CD1c-positive myeloid dendritic cell (primary cell): ENCODE measurements at regions not wholly inside any gene's neighbourhood (a gene's known extent, or its start where the extent isn't known, plus 50 kb on each side); places are given as distances from the start of the nearest gene placed in this dataset.
"Not testable (repeated sequence)": the region's sequence is repeated elsewhere in the genome, so short reads cannot be mapped to it uniquely, and the experiment has no call there.

ENCODE experiments used
- DNase-seq: peaks from one replicate; pipeline ENCODE4 v3.0.0-alpha.2; 2016; ENCODE audit errors: extremely low spot score

DNA sequence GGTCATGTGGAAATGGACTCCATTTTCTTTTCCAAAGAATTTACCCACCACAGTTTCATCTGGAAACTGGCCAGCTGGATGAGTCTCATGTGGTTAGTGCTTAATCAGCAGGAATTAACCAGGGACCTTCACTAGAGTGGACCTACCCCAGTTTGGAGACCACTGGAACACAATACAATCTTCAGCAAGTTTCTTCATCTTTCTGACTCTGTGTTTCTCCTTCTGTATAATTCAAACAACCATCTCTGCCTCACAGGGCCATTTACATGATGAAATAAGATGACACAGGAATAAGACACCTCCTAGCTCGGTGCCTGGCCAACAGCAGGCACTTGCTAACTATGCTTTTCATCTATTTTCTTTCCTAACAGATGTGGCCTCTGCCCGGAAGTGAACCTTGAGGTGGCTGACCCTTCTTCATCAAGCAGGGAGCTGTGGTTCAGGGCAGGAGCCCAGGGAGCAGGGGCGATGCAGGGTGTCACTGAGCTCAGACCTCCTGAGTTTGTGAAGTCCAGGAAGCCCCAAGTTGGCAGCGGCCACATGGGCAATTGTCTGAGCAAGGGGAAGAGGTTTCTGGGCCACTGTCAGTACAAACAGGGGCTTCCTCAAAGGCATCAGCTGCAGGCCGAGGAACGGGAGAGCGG, 98.8 kb downstream of the SOD2 start:
- no peak for DNase-seq

DNA sequence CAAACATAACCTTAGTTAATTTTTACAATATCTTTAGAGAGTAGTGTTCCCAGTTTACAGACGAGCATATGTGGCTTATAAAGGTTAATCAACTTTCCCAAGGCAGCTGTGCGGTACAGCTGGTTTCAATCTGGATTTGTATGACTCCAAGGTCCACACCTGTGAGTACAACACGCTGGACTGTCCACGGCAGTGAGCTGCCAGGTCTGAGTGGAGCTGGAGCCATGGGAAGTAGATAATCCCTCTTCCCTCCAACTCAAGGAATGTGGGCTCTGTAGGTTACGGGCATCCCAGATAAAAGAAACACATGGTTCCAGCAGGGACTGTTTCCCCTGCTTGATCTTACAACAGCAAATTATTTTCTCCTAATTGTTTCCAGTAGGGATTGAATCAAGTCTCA, 102.2 kb downstream of the SOD2 start:
- no peak for DNase-seq

DNA sequence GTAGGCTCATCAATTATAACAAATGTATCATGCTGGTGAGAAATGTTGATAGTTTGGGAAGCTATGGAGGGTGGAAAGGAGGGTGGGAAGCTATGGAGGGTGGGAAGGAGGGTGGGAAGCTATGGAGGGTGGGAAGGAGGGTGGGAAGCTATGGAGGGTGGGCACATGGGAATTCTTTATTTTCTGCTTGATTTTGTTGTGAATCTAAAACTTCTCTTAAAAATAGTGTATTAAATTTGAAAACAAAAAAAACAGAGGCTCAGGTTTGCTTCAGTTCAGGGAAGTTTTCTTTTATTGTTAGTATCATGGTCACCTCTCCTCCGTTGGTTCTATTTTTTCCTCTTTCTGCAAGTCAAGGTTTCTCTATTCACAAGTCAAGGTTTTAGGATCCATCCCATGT, 106.4 kb downstream of the SOD2 start:
- no peak for DNase-seq

DNA sequence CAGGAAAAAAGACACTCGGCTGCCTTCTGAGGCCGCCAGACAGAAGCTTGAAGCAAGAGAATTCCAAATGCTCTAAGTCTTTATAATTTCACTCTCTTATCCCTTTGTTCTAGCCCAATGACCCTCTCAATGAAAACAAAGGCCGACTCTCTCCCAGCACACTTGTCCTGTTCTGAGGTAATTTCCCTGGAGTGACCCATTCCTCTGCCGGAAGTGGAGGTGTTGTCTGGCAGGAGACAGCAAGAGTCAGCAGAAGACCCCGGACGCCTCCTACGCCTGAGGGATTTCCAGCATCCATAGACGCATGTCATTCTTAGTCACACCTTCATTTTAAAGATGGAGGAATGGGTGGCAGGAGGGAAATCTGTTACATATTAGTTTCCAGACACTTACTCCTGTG, 110.3 kb downstream of the SOD2 start:
- no peak for DNase-seq

DNA sequence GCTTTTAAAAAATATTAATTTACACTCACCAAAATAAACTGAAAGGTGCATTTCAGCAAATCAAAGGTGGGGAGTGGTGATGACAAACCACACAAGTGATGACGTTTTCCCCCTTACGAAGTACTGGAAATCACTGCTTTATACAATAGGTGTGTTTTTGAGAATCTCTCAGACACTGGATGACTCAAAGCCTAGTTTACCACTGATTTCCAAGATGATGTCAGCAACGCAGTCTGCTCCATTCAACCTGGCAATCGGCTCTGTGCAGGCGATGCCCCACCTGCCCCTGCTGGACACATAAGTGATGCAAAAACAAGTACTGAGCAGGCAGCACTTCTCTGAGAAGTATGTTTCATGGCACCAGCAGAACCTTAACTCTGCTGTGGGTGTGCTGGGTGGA, 114.4 kb downstream of the SOD2 start:
- no peak for DNase-seq

DNA sequence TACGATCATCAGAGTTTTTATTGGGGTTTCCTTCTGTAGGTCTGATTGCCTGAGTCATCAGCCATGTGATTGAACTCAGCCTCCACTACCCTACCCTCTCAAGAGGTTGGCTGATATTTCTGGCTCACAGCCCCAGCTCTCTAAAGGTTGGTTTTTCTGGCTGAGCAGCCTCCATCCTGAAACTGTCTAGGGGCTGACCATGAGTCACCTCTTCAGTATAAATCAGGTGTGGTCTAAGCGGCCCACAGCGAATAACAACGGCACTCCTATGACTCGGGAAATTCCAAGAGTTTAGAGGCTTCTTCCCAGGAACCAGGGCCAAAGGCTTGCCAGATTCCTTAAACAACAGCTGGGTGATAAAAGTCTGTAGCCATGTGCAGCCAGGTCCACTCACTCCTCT, 115.5 kb downstream of the SOD2 start:
- DNase-seq: no peak

DNA sequence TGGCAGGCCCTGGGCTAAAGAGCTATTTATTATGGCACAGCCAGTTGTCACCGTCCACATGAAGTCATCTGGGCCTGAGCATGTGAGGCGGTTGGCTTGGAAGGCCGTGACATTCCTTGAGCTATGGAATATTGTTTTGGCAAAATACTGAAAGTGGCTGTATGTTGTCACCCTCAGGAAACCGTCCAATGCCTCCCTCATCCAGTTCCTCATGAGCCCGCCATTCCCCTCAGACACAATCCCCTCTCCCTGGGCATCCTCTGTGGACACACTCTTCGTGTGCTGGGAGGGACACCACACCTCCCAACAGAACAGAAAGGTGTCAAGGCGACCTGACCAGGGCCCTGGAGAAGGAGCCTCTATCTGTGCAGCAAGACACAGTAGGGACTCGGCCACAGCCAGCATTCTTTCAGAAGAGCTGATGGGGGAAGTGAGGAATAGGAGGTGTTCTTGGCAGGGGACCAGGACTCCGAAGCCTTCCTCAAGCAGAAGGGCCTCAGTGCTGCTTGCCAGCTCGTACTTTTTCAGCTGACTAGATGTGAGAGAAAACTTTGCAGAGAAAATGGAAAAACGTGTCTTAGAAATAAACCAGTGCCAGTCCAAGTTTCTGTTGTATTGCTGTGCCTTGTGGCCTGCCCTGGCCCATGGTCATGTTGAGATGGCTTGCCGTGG, 120.5 kb downstream of the SOD2 start:
- DNase-seq: no peak

DNA sequence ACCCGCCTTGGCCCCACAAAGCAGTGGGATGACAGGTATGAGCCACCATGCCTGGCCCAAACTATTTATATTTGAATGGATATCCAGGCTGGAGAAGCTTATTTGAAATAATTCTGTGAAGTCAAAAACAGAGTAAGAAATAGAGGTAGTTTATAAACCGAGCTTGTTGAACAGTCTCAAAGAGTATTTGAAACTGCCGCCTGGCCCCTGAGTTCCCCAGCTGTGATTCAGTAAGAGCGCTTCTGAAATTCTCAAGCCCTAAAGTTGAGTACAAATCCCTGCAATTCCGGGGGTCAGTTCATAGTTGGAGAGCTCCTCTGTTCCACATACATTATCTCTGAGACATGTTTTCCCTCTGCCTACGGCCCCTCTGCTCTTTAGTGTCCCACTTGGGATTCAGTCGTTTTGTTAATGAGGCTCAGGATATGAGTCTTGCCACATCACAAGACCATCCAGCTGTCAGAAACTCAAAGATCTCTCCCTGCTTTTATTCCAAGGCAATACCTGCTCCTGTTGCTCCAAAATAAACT, 127.8 kb downstream of the SOD2 start:
- no peak for DNase-seq

DNA sequence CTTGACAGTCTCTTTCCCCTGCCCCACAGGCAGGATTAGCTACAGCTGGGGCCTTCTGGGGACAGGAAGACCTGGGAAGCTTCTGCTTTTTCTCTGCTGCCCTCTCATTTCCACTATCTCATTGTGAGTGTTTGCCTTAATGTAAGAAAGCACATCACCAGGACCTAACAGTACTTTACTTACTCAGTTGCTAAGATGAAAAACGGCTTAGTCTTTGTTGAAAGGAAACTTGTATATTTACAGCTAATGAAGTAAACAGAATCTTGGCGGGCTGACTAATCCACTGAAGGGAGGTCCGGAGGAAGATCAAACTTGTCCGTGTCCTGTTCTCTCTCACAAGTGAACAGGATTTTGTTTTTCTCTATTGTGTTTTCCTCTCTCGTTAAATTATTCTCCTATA, 128.6 kb downstream of the SOD2 start:
- DNase-seq: no peak

DNA sequence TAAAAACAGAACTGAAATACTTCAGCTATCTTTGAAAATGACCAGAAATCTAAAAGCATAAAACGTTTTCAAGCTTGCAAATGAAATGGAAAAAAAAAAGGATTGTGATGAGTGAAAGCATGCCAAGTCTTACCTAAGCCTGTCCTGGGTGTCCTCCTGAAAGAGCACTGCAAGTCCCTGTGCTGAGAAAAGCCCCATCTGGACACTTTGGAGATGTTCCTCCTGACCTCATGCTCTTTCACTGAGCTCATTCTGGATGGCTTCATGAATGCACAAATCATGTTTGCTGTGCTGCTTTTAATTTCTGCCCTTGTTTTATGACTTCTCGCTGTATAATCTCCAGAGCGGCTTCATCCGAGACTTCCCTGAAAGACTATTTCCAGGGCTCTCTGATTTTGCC, 136.0 kb downstream of the SOD2 start:
- DNase-seq: no peak

DNA sequence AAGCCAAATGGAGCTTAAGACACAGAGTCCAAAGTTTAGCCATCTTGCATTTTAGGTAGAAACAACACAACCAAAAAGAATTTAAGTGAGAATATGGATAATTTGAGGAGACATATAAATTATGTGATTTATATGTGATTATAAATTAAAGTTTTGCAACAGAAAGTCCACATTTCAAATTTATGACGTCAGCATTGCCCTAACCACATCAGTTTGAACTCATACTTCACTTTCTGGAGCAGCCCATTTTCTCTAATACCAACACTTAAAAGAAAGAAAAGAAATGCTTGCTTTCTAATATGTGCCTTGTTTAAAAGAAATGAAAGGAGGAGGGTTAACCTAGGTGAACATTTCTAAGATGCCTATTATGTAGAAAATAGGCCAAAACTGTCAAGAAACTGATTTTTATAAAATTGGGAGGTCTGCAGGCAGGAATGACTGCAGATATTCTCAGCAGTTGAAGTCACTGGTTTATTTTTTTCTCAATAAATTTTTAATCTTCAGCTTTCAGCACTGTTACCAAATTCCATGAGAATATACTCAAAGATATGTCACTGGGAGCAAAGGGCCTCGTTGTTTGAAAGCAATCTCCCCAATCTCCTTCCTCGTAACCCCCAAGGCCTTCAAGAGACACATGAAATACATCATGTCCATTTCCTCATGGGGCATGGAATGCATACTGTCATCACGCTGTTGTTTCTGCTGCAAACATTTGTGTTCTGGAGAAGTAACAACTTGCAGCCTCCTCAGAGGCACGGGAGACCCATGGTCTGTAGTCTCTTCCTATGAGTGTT, 137.8 kb downstream of the SOD2 start:
- no peak for DNase-seq

DNA sequence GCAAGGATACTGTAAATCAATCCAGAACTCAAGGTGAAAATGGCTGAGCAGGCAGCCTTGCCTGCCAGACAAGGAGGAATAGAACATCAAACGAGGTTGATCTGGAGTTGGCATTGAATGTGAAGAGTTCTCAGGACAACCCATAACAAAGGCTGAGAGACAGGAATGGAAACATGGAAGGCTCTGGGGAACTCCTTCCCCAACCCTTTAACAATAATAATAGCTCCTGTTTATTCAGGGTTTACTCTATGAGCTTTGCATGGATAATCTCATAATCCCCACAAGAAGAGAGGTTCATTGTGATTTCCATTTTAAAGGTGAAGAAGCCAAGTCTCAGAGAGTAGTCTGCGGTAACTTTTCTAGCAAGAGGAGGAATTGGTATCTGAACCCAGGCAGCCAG, 151.7 kb downstream of the SOD2 start:
- DNase-seq: no peak

DNA sequence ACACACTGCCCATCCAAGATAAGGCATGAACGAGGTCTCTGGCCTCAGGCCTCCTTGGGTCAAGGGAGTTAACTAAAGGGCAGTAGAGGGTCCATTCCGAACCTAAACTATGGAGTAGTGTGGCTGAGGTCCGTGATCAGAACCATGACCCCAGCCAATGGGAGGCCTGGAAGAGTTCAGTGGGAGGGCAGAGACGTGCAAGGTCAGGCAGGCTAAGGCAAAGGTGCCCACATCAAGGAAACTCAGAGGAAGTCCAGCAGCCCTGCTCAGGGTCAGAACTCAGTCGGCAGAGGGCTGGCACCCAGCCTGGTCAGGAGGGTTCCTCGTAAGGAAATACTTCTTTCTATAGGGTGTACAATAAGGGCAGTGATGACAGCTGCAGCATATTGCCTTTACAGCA, 152.2 kb downstream of the SOD2 start:
- DNase-seq: no peak

DNA sequence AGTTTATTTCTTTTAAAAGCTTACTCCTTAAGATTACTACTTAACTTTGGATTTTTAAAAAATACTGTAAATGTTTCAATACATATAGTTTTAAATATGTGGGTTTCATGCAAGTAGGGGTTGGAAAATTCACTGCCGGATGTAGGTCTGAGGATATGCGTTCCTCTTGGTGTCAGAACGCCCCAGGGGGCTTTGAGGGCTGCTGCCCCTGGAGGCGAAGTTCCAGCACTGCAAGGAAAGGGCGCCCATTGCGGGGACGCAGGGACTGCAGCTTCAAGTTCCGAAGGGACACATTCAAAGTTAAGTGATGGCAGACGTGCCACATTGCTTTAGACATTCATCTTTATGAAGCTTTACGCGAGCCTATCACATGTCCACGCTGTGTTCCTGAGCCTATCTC, 152.9 kb downstream of the SOD2 start:
- no peak for DNase-seq

DNA sequence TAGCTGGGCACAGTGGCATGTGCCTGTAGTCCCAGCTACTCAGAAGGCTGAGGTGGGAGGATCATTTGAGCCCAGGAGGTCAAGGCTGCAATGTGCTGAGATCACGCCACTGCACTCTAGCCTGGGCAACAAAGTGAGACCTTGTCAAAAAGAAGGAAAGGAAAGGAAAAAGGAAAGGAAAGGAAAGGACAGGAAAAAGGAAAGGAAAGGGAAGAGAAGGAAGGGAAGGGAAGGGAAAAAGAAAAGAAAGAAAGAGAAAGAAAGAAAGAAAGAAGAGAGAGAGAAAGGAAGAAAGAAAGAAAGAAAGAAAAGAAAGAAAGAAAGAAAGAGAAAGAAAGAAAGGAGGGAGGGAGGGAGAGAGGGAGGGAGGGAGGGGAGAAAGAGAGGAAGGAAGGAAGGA, 155.0 kb downstream of the SOD2 start:
- DNase-seq: not testable (repeated sequence)

DNA sequence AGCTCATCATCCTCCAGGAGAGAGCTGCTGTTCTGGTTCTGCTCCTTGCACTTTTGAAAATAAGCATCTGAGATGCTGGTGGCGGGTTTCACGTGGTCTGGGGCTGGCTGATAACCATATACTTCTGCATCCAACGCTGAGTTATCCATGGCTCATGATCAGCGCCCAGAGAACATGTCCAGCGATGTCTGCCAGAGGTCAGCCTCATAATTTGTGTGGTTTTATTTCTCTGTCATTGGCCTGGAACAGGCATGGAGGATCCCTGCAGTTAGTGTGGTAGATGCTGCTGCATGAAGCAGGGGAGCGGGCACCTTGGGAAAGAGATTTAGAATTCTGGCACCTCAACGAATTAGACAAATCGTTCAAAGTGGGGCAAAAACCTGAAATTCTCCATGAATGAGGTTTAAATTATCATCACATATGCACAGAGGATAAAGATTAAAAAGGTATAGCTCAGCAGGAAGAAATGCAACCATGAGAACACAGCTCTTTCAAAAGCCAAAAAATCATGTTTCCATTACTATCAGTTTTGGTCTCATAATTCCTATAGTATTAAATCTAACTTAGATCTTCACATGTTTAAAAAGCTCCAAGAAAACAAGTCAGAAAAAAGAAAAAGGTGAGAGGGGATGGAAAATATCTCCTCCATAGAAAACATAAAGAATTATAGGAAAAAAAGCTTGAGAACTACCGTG, 157.2 kb downstream of the SOD2 start:
- no peak for DNase-seq

DNA sequence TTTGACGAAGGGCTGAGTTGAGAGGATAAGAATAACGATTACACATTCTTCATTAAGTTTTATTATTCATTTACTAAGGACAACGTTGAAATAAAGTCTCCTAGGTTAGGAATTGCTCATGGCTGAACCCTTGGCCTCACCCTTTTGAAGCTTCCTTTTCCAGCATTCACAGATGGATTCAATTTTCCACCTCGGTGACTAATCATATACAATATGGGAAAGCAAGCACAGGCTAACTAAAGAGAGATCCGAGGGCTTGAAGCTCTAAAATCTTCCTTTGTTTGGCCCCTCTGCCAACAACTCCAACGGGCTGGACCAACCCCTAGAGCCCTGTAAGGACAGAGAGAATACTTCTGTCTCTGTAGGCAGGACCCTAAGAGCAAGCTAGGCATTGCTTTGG, 159.5 kb downstream of the SOD2 start:
- no peak for DNase-seq

DNA sequence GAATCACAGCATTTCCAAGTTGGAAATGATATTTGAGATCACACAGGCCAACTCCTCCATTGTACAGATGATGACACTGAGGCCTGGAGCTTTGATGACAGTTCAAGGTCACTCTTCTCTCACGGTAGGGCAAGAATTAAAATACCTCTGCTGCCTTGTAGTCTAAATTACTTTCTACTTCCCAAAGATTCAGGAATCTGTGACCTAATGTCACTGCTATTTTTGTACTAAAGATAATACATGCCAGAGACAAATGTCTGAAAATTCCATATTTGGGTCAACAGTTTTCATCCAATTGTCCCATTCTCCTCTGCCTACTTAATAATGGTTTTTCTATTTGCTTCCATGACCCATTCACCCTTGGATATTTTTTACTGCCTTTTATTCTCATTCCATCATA, 160.0 kb downstream of the SOD2 start:
- DNase-seq: no peak

DNA sequence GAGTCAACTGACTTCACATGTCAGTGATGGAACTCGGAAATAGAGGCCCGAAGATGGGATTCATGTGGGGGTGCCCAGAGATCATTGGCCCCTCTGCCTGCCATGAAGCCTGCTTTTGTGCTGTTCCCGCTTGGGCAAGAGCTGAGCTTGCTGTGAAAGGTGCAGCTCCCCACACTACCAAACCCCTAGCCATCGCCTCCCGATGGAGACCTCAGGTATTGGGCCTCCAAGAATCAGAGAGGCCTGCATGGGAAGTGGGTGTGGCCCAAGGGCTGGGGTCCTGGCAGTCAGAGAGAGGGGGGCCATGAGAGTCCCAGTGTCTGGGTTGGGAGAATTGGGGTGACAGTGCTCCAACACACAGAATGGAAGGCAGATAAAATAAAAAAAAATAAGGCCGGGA, 160.9 kb downstream of the SOD2 start:
- no peak for DNase-seq

DNA sequence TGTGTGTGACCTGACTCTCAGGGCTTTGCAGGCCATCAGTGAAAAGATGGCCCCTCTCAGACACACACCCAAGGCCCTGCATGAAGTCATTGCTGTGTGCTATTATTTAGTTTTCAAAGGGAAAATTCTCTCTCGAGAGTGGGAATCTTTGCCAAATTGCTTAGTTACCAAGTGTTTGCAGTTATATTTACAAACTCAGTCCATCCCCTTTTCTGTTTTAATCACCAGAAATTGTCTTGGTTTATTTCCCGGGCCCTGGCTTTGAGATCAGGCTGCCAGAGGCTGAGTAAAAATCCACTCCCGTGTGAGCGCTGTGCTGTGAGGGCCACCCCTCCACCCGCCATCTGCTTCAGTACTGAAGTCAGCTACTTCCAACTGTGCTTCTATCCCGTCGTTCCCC, 163.1 kb downstream of the SOD2 start:
- DNase-seq: no peak

DNA sequence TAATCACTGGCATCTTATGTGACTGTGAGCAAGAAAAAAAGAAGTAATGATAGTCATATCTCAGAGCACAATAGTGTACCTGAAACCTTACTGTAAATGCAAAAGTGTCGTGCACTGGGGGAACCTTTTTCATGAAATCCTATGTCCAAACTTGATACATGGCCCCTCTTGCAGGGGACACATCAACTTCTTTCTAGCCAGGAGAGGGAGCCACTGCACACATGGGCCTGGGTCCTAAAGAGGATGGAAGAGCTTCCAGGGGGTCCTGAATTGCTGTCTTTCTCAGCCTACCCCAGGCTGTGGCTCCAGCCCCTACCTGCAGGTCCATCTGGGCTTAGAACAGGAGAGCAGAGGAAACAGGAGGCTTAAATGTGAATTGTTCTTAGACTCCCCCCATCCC, 165.7 kb downstream of the SOD2 start:
- no peak for DNase-seq

DNA sequence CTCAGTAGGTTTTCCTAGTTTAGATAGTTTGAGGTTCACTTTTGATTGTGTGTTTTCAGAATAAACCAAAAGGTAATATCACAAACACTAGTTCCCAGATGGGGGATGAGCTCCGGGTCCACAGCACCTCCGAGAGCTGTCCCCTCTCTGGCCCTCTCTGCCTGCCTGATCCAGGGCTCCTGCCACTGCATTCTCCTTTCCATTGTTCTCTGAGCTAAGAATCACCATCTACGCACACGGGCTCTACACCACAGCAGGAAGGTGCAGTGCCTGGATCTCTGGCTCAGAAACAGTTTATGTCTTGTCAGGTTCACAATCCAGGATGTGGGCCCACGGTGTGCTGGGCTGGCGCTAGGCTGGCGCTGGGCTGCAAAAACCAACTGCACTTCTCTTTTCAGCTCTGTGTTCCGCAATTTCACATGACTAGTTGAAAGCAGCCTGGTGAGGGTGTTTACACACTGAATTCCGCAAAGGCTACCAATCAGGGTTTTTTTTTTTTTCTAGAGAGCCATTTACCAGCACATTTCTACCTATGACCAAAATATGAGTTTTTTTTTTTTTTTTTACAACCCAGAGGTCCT, 167.5 kb downstream of the SOD2 start:
- peak; percentile 11 for DNase-seq
